ENCODE measurements at regions not wholly inside any gene's neighbourhood (a gene's known extent, or its start where the extent isn't known, plus 50 kb on each side); places are given as distances from the start of the nearest gene placed in this dataset.

DNA sequence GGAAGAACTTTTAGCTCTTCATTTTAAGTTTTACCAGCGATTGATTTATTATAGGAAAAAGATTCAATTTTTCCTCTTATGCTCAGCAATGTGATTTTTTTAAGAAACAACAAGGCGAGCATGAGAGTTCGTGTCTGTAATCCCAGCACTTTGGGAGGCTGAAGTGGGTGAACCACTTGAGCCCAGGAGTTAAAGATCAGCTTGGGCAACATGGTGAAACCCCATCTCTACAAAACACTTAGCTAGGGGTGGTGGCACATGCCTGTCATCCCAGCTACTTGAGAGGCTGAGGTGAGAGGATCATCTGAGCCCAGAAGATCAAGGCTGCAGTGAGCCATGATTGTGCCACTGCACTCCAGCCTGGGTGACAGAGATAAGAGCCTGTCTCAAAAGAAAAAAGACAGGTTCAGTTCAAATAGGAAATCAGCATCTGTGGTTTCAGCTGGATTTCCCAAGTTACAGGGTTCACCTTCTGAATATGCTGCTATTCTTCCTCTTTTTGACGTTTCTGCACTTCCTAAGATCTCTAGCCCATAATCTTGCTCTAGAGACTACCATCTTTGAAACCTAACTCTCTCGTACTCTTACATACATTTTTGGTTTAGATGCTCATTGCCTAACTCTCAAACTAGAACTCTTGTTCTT is 274.7 kb downstream of the SEC23A start:
- TF ChIP-seq, protein P1, sequence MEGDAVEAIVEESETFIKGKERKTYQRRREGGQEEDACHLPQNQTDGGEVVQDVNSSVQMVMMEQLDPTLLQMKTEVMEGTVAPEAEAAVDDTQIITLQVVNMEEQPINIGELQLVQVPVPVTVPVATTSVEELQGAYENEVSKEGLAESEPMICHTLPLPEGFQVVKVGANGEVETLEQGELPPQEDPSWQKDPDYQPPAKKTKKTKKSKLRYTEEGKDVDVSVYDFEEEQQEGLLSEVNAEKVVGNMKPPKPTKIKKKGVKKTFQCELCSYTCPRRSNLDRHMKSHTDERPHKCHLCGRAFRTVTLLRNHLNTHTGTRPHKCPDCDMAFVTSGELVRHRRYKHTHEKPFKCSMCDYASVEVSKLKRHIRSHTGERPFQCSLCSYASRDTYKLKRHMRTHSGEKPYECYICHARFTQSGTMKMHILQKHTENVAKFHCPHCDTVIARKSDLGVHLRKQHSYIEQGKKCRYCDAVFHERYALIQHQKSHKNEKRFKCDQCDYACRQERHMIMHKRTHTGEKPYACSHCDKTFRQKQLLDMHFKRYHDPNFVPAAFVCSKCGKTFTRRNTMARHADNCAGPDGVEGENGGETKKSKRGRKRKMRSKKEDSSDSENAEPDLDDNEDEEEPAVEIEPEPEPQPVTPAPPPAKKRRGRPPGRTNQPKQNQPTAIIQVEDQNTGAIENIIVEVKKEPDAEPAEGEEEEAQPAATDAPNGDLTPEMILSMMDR (IDR thresholded peaks at IDR 0.05; ENCODE audit: insufficient read depth, low read depth, low read length): no peak
- no peak for TF ChIP-seq EZH2 (IDR thresholded peaks at IDR 0.05; ENCODE audit: insufficient read depth, low read length)
